Keratinocyte (primary cell): ENCODE measurements at regions not wholly inside any gene's neighbourhood (a gene's known extent, or its start where the extent isn't known, plus 50 kb on each side); places are given as distances from the start of the nearest gene placed in this dataset.

Experiments
- CTCF ChIP-seq, 3 experiments: IDR thresholded peaks in 1 of 3; conservative IDR thresholded peaks in 1 of 3; optimal IDR thresholded peaks in 1 of 3; 2 replicates in 2 of 3; 3 replicates in 1 of 3; pipeline versions ENCODE3 to v1.5.1; 2011; ENCODE audit warnings: low read length in 3 of 3, mild to moderate bottlenecking in 3 of 3, moderate library complexity in 2 of 3, control low read depth in 1 of 3, inconsistent platforms in 1 of 3; ENCODE audit not compliant: insufficient read depth in 2 of 3; ENCODE audit errors: extremely low read depth in 1 of 3
- EZH2 ChIP-seq: IDR thresholded peaks from one replicate; pipeline ENCODE4 v1.6.1; 2012; ENCODE audit warnings: inconsistent platforms, mild to moderate bottlenecking, low read length, moderate library complexity

- no peak for TF ChIP-seq CTCF (optimal IDR thresholded peaks at IDR 0.05 in 1 of 3, IDR thresholded peaks at IDR 0.05 in 1 of 3, conservative IDR thresholded peaks at IDR 0.05 in 1 of 3; ENCODE audit: extremely low read depth in 1 of 3, insufficient read depth in 2 of 3, low read length in 3 of 3)
- no peak for TF ChIP-seq EZH2
Observed at GRCh38 chr2:7895289-7895688, 786.6 kb upstream of the ID2 start.
